ENCODE measurements at regions not wholly inside any gene's neighbourhood (a gene's known extent, or its start where the extent isn't known, plus 50 kb on each side); places are given as distances from the start of the nearest gene placed in this dataset.

DNA sequence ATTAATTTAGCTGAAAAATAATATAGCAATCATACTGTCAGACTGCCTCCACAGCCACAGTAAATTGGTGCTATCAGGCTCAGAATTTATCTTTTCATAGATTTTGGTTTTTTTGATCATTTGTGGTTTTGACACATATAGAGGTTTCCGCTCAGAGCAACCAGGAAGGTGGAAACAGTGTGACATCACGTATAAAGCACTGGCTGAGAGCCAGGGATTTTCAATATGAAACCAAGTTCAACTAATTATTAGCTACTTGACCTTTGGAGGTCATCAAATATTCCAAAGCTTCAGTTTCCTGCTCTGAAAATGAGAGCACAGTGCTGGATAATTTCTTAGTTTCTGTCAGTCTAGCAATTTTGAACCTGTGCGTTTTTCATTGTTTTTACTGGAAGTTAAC lies 433.8 kb upstream of the SUCLG2 start:
- no peak for DNase-seq
- H3K27ac ChIP-seq = no peak overlapping the region
- H3K4me1 ChIP-seq = no peaks in the 10 kb centered on the region
- TF ChIP-seq, protein P1, sequence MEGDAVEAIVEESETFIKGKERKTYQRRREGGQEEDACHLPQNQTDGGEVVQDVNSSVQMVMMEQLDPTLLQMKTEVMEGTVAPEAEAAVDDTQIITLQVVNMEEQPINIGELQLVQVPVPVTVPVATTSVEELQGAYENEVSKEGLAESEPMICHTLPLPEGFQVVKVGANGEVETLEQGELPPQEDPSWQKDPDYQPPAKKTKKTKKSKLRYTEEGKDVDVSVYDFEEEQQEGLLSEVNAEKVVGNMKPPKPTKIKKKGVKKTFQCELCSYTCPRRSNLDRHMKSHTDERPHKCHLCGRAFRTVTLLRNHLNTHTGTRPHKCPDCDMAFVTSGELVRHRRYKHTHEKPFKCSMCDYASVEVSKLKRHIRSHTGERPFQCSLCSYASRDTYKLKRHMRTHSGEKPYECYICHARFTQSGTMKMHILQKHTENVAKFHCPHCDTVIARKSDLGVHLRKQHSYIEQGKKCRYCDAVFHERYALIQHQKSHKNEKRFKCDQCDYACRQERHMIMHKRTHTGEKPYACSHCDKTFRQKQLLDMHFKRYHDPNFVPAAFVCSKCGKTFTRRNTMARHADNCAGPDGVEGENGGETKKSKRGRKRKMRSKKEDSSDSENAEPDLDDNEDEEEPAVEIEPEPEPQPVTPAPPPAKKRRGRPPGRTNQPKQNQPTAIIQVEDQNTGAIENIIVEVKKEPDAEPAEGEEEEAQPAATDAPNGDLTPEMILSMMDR (IDR thresholded peaks at IDR 0.05) = no peak
- TF ChIP-seq POLR2A (IDR thresholded peaks at IDR 0.05) = no peak
- no peaks in the 10 kb centered on the region for H3K27me3 ChIP-seq
- intact Hi-C loops (cut with DNase I; ENCODE audit: low total_unique reads) = no loop called here
- H3K36me3 ChIP-seq = no peaks in the 10 kb centered on the region
- H3K4me3 ChIP-seq = no peak overlapping the region
- no peaks in the 10 kb centered on the region for H3K9me3 ChIP-seq

DNA sequence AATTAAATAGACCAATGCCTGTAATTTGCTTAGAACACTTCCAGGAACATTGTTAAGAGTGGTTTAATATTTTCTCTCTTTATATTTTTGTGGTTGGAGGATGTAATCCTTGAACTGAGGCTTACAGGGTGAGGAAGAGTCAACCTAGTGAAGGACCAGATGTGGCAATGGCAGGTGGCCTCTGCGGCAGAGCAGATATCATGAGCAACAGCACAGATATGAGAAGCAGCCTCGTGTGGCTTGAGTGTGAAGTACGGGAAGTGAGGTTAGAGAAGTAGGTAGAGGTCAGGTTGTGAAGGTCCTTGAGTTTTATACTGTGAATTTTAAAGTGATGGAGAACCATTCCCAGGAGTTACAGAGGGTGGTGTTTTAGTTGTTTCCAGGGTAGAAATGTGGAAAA lies 417.6 kb upstream of the SUCLG2 start:
- DNase-seq = no peak
- H3K4me1 ChIP-seq = no peaks in the 10 kb centered on the region
- no peaks in the 10 kb centered on the region for H3K9me3 ChIP-seq
- H3K27ac ChIP-seq = no peak overlapping the region
- H3K4me3 ChIP-seq = no peak overlapping the region
- TF ChIP-seq, protein P1 (IDR thresholded peaks at IDR 0.05) = no peak
- TF ChIP-seq POLR2A (IDR thresholded peaks at IDR 0.05) = no peak
- no peaks in the 10 kb centered on the region for H3K27me3 ChIP-seq
- H3K36me3 ChIP-seq = no peaks in the 10 kb centered on the region
- intact Hi-C loops (cut with DNase I; ENCODE audit: low total_unique reads) = no loop called here

DNA sequence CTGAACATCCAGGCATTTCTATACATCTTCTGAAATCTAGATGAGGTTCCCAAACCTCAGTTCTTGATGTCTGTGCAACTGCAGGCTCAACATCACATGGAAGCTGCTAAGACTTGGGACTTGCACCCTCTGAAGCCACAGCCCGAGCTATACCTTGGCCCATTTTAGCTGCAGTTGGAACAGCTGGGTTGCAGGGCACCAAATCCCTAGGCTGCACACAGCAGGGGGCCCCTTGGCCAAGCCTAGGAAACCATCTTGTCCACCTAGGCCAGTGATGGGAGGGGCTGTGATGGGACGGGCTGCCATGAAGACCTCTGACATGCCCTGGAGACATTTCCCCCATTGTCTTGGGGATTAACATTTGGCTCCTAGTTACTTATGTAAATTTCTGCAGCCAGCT lies 415.8 kb upstream of the SUCLG2 start:
- Histone ChIP-seq H3K36me3 (no peaks in the 10 kb centered on the region), H3K27me3 (no peaks in the 10 kb centered on the region), H3K4me1 (no peaks in the 10 kb centered on the region), H3K9me3 (no peaks in the 10 kb centered on the region), H3K4me3 (no peak overlapping the region), H3K27ac (no peak overlapping the region)
- TF ChIP-seq POLR2A (IDR thresholded peaks at IDR 0.05) = no peak
- TF ChIP-seq, protein P1 (IDR thresholded peaks at IDR 0.05) = no peak
- intact Hi-C loops (cut with DNase I; ENCODE audit: low total_unique reads) = no loop called here
- DNase-seq = no peak

DNA sequence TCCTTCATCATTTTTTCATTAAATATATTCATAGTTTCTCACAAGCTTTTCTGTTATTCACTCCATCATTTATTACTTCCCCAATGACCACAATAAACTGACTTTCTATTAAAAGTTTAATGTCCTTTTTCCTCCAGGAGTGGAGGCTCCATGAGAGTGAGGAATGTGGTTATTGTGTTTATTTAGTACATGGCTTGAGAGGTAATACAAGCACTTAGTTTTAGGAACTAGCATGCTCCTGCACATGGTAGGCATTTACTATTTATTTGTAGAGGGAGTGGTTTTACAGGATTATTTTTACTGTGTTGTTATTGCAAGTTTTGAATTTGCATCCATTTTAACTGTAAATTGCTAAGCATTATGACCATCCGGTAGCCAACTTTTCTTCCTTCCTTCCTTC lies 412.9 kb upstream of the SUCLG2 start:
- DNase-seq = no peak
- intact Hi-C loops (cut with DNase I; ENCODE audit: low total_unique reads) = no loop called here

DNA sequence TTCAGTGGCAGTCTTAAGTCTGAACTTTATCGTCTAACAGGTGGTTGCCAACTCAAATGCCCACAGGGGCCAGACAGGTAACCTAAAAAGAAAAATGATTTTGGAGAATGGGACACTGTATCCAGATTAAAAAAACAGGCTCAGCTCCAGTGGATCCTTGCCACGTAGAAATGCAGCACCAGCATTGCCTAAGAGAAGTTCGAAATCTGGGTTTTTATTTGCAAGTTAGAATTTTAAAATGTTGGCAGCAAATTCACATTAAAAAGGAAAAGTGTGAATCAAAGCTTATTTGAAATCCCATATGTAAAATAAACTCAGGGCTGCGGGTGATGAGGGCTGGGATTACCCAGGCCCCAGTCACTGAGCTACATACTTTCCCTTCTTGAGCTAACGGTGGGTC lies 408.5 kb upstream of the SUCLG2 start:
- TF ChIP-seq POLR2A (IDR thresholded peaks at IDR 0.05) = no peak
- TF ChIP-seq, protein P1 (IDR thresholded peaks at IDR 0.05) = no peak

More for the DNA sequence above, 412.9 kb upstream of the SUCLG2 start:
- Histone ChIP-seq H3K27me3 (no peaks in the 10 kb centered on the region), H3K4me1 (no peaks in the 10 kb centered on the region), H3K36me3 (no peaks in the 10 kb centered on the region), H3K4me3 (no peak overlapping the region), H3K9me3 (no peaks in the 10 kb centered on the region), H3K27ac (no peak overlapping the region)
- TF ChIP-seq, protein P1 (IDR thresholded peaks at IDR 0.05) = no peak
- TF ChIP-seq POLR2A (IDR thresholded peaks at IDR 0.05) = no peak

More for the DNA sequence above, 408.5 kb upstream of the SUCLG2 start:
- H3K27me3 ChIP-seq = no peaks in the 10 kb centered on the region
- no peaks in the 10 kb centered on the region for H3K36me3 ChIP-seq
- H3K4me3 ChIP-seq = no peak overlapping the region
- H3K4me1 ChIP-seq = no peaks in the 10 kb centered on the region
- DNase-seq = no peak
- H3K9me3 ChIP-seq = no peaks in the 10 kb centered on the region
- H3K27ac ChIP-seq = no peak overlapping the region
- intact Hi-C loops (cut with DNase I; ENCODE audit: low total_unique reads) = no loop called here
